ENCODE measurements at regions not wholly inside any gene's neighbourhood (a gene's known extent, or its start where the extent isn't known, plus 50 kb on each side); places are given as distances from the start of the nearest gene placed in this dataset.
"Not testable (repeated sequence)": the region's sequence is repeated elsewhere in the genome, so short reads cannot be mapped to it uniquely, and the experiment has no call there.

- not testable (repeated sequence) for DNase-seq (ENCODE audit: low read depth)
Observed at GRCh38 chr2:87677421-87677923, 70.4 kb upstream of the PLGLB2 start.

DNA sequence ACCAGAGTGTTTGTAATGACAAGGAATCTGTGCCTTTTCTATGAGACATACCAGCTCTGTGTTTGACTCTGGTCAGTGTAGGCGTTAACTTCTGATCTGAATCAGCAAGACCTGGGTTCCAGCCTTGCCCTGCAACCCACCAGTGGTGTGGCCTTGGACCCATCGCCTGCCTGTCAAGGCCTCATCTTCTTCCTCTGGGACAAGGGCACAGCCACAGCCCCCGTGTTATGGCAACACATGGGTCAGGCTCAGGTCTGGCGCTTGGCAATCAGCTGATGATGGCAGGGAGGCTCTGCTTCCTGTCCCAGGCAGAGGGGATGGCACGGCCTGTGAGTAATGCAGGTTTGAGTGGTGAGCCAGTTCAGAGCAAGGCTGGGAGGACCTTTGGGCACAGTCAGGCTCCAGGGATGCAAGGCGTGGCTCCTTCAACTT is 69.1 kb upstream of the PLGLB2 start:
- DNase-seq (ENCODE audit: low read depth), result not testable (repeated sequence)

DNA sequence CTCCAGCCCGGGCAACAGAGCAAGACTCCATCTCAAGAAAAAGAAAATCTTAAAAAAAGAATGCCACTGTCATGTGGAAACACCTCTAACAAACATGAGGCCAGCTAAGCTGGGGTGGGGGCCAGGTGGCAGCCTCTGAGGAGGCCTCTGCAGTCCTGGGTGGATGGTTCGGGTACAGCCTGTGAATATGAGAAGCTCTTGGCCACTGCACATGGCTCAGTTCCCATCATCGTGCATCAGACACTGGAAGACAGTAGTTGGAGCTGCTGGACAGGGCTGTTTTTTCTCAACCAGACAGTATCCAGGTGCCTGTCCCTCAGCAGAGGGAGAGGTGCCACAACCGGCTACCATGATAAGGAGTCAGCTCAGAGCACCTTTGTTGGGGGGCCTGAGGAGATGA is 67.9 kb upstream of the PLGLB2 start:
- DNase-seq (ENCODE audit: low read depth), result not testable (repeated sequence)

DNA sequence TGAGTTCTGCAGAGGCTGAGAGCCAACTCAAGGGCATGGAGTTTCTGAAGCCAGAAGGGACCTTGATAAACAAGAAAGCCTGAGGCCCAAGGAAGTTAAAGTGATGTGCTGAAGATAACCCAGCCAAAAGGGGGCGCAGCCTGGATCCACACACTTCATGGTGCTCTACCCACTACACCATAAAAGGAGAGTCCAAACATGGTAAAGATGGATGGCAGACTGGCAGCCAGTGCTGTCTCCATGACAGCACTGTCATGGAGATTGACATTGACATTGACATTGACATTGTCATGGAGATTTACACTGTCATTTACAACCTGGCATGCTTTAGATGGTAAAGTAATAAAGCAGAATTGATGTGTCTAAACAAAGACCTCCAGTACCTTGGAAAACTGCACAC is 67.2 kb upstream of the PLGLB2 start:
- not testable (repeated sequence) for DNase-seq (ENCODE audit: low read depth)

- not testable (repeated sequence) for DNase-seq (ENCODE audit: low read depth)
Observed at GRCh38 chr2:87683451-87683850, 64.4 kb upstream of the PLGLB2 start.

GRCh38 chr2:87683961-87684360 is 63.9 kb upstream of the PLGLB2 start:
- DNase-seq (ENCODE audit: low read depth), result not testable (repeated sequence)

DNA sequence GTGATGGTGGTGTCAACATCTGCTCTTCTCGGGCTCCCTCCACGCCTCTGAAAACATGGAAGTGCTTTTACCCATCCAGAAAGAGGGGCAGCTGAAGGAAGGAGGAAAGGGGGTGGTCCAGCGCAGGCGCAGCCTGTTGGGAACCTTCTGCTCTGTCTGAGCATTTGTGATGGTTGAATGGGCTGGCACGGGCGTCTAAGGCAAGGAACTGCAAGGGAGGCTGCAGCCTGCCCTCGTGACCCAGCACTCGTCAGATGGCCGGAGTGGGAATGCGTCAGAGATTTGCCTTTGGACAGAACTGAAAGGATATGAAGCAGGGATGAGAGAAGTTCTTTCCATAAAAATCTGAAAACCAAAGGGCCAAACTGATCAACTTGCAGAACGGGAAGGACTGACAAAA is 62.3 kb upstream of the PLGLB2 start:
- not testable (repeated sequence) for DNase-seq (ENCODE audit: low read depth)

GRCh38 chr2:87686873-87687549 is 60.9 kb upstream of the PLGLB2 start:
- DNase-seq (ENCODE audit: low read depth), result not testable (repeated sequence)

DNA sequence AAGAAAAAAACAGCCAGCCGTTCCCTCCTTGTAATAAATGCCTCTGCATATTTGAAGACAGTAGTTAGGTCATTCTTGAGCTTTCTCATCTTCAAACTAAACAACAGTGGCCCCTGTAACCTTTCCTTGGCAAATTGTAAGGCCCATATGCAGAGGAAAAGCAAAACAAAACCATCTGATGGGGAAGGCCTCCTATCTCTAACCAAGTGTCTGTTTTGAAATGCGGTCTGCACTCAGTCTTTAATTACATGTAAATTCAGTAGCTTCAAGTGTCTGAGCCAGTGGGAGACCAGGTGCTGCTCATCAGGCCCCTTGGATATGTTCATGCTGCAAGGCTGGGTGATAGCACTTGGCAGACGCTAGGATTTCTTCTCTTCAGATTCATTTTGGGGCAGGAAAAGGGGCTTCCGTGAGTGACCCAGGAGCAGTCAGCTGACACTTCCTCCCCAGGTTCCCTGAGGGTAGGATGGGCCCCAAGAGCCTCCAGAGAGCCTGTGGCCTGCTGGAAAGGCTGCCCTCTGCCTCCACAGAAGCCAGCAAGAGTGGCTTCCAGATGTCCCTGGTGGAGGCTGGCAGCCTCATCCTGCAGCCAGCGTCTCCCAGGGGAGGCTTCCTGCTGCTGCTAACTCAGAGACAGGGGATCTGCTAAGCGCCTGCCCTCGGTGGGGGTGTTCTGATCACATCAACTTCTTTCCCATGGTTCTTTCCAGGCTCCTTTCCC is 60.2 kb upstream of the PLGLB2 start:
- DNase-seq (ENCODE audit: low read depth), result not testable (repeated sequence)

GRCh38 chr2:87691899-87692592 is 55.8 kb upstream of the PLGLB2 start:
- DNase-seq (ENCODE audit: low read depth), result not testable (repeated sequence)

- DNase-seq (ENCODE audit: low read depth), result not testable (repeated sequence)
Observed at GRCh38 chr2:87692914-87693313, 55.0 kb upstream of the PLGLB2 start.

GRCh38 chr2:87693882-87694281 is 54.0 kb upstream of the PLGLB2 start:
- DNase-seq (ENCODE audit: low read depth), result not testable (repeated sequence)

DNA sequence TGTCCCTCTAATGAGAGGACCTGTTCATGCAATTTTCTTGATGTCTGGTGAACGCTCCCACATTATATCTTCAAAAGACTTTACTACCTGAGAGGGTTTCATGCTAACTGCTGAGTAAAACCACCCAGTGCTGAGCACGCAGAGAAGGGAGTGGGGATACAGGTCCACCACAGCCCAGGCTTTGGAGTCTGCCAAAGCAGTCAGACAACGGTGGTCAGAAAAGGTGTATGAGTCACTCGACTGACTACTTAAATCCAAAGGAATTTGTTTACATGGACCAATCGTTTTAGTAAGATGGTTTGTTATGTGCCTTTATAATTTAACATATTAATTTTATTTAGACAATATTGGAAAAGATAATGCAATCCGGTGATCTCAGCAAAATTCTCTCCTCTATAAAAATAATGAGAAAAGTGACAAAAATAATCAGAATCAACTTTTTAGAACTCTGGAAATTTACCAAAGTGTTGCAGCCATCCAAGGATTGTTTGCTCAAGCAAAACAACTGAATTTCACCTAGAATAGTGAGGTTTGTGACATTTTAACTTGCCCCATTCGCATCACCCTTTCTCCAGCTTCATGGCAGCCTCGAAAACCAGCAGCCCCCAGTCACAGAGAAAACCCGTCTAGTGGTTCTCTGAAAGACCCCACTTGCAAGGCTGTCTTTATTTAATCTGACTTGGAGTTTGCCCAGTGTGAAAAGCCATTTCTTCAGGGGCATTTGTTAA is 52.1 kb upstream of the PLGLB2 start:
- DNase-seq (ENCODE audit: low read depth), result not testable (repeated sequence)
